ENCODE measurements at regions not wholly inside any gene's neighbourhood (a gene's known extent, or its start where the extent isn't known, plus 50 kb on each side); places are given as distances from the start of the nearest gene placed in this dataset.

GRCh38 chr10:3613318-3613717 lies 171.7 kb downstream of the KLF6 start:
- no peak overlapping the region for H3K4me3 ChIP-seq (ENCODE audit: low read depth, low read length)
- TF ChIP-seq CTCF (IDR thresholded peaks at IDR 0.05; ENCODE audit: low read depth, low read length): no peak

GRCh38 chr10:3612183-3613001 lies 172.6 kb downstream of the KLF6 start:
- no peak overlapping the region for H3K4me3 ChIP-seq (ENCODE audit: low read depth, low read length)
- no peak for TF ChIP-seq CTCF (IDR thresholded peaks at IDR 0.05; ENCODE audit: low read depth, low read length)

GRCh38 chr10:3606309-3606708 lies 178.7 kb downstream of the KLF6 start:
- H3K4me3 ChIP-seq (ENCODE audit: low read depth, low read length): no peak overlapping the region
- TF ChIP-seq CTCF (IDR thresholded peaks at IDR 0.05; ENCODE audit: low read depth, low read length): no peak

GRCh38 chr10:3605882-3606281 lies 179.1 kb downstream of the KLF6 start:
- no peak overlapping the region for H3K4me3 ChIP-seq (ENCODE audit: low read depth, low read length)
- TF ChIP-seq CTCF (IDR thresholded peaks at IDR 0.05; ENCODE audit: low read depth, low read length): no peak

- no peak for TF ChIP-seq CTCF (IDR thresholded peaks at IDR 0.05; ENCODE audit: low read depth, low read length)
- H3K4me3 ChIP-seq (ENCODE audit: low read depth, low read length): no peak overlapping the region
Observed at GRCh38 chr10:3595736-3596135, 189.3 kb downstream of the KLF6 start.

- H3K4me3 ChIP-seq (ENCODE audit: low read depth, low read length): no peak overlapping the region
- no peak for TF ChIP-seq CTCF (IDR thresholded peaks at IDR 0.05; ENCODE audit: low read depth, low read length)
Observed at GRCh38 chr10:3593611-3594010, 191.4 kb downstream of the KLF6 start.

GRCh38 chr10:3592424-3592823 lies 192.6 kb downstream of the KLF6 start:
- no peak overlapping the region for H3K4me3 ChIP-seq (ENCODE audit: low read depth, low read length)
- no peak for TF ChIP-seq CTCF (IDR thresholded peaks at IDR 0.05; ENCODE audit: low read depth, low read length)

Data from WI38 (cell line).